Fibroblast of the aortic adventitia (primary cell): ENCODE measurements at regions not wholly inside any gene's neighbourhood (a gene's known extent, or its start where the extent isn't known, plus 50 kb on each side); places are given as distances from the start of the nearest gene placed in this dataset.

Source experiments
- DNase-seq: peaks from one replicate; pipeline ENCODE4 v3.0.0-alpha.2; 2010; ENCODE audit warnings: low read depth
- H3K4me3 ChIP-seq: 2 replicates; pipeline ENCODE4 v1.5.1; 2011; ENCODE audit warnings: low read depth, mild to moderate bottlenecking, control low read depth, low read length, moderate library complexity
- CTCF ChIP-seq: IDR thresholded peaks from 2 replicates; pipeline ENCODE4 v1.5.1; 2011; ENCODE audit warnings: mild to moderate bottlenecking, low read length, control low read depth, inconsistent platforms; ENCODE audit not compliant: insufficient read depth

GRCh38 chr9:38234479-38235170 is 157.9 kb upstream of the ALDH1B1 start:
- DNase-seq = no peak
- H3K4me3 ChIP-seq = no peak overlapping the region
- no peak for TF ChIP-seq CTCF

- no peak for TF ChIP-seq CTCF
- H3K4me3 ChIP-seq = no peak overlapping the region
- DNase-seq = no peak
Observed at GRCh38 chr9:38233796-38234355, 158.6 kb upstream of the ALDH1B1 start.

- no peak for TF ChIP-seq CTCF
Observed at GRCh38 chr9:38233343-38233742, 159.2 kb upstream of the ALDH1B1 start.

GRCh38 chr9:38232895-38233294 is 159.6 kb upstream of the ALDH1B1 start:
- TF ChIP-seq CTCF = no peak
- H3K4me3 ChIP-seq = no peak overlapping the region
- no peak for DNase-seq

More at GRCh38 chr9:38233343-38233742, 159.2 kb upstream of the ALDH1B1 start:
- H3K4me3 ChIP-seq = no peak overlapping the region
- DNase-seq = no peak

GRCh38 chr9:38229504-38230155 is 160.6 kb upstream of the SHB start:
- no peak overlapping the region for H3K4me3 ChIP-seq
- TF ChIP-seq CTCF = no peak
- no peak for DNase-seq

- DNase-seq = no peak
- TF ChIP-seq CTCF = no peak
- no peak overlapping the region for H3K4me3 ChIP-seq
Observed at GRCh38 chr9:38229104-38229500, 160.1 kb upstream of the SHB start.
